PC-9 (cell line): ENCODE measurements at regions not wholly inside any gene's neighbourhood (a gene's known extent, or its start where the extent isn't known, plus 50 kb on each side); places are given as distances from the start of the nearest gene placed in this dataset.

ENCODE experiments used
- CTCF ChIP-seq: fragments of 200-600 bp; sonication (generic); conservative IDR thresholded peaks from 2 replicates; pipeline ENCODE4 v1.6.1; 2017; ENCODE audit warnings: mixed run types, antibody characterized with exemption, mild to moderate bottlenecking, moderate library complexity
- EZH2 ChIP-seq: fragments of 200-600 bp; sonication (generic); IDR thresholded peaks from 2 replicates; pipeline ENCODE4 v1.8.0; 2017; ENCODE audit warnings: antibody characterized with exemption, low read depth

- TF ChIP-seq CTCF (no peak), EZH2 (no peak)
These were observed 381.0 kb downstream of the TTLL7 start for GRCh38 chr1:83617883-83618282.
